ENCODE measurements at regions not wholly inside any gene's neighbourhood (a gene's known extent, or its start where the extent isn't known, plus 50 kb on each side); places are given as distances from the start of the nearest gene placed in this dataset.

- Mint-ChIP-seq H3K9me3 (no peaks in the 10 kb centered on the region), H3K27me3 (ENCODE audit: low read depth) (no peaks in the 10 kb centered on the region), H3K4me3 (no peak overlapping the region), H3K27ac (no peak overlapping the region), H3K36me3 (ENCODE audit: low read depth) (no peaks in the 10 kb centered on the region), H3K4me1 (ENCODE audit: low read depth) (no peaks in the 10 kb centered on the region)
Measured at GRCh38 chr1:82317671-82318070, 516.9 kb downstream of the ADGRL2 start.

GRCh38 chr1:82299656-82300055 is 498.9 kb downstream of the ADGRL2 start:
- Mint-ChIP-seq H3K36me3 (ENCODE audit: low read depth) (no peaks in the 10 kb centered on the region), H3K9me3 (no peaks in the 10 kb centered on the region), H3K27me3 (ENCODE audit: low read depth) (no peaks in the 10 kb centered on the region), H3K4me1 (ENCODE audit: low read depth) (no peaks in the 10 kb centered on the region), H3K27ac (no peak overlapping the region), H3K4me3 (no peak overlapping the region)

GRCh38 chr1:82299056-82299455 is 498.3 kb downstream of the ADGRL2 start:
- Mint-ChIP-seq H3K4me3 (no peak overlapping the region), H3K36me3 (ENCODE audit: low read depth) (no peaks in the 10 kb centered on the region), H3K9me3 (no peaks in the 10 kb centered on the region), H3K4me1 (ENCODE audit: low read depth) (no peaks in the 10 kb centered on the region), H3K27me3 (ENCODE audit: low read depth) (no peaks in the 10 kb centered on the region), H3K27ac (no peak overlapping the region)

GRCh38 chr1:82297139-82297896 is 496.6 kb downstream of the ADGRL2 start:
- Mint-ChIP-seq H3K27me3 (ENCODE audit: low read depth) (no peaks in the 10 kb centered on the region), H3K9me3 (no peaks in the 10 kb centered on the region), H3K4me3 (no peak overlapping the region), H3K4me1 (ENCODE audit: low read depth) (no peaks in the 10 kb centered on the region), H3K36me3 (ENCODE audit: low read depth) (no peaks in the 10 kb centered on the region), H3K27ac (no peak overlapping the region)

GRCh38 chr1:82287556-82287955 is 486.8 kb downstream of the ADGRL2 start:
- no peak overlapping the region for H3K27ac Mint-ChIP-seq
- H3K9me3 Mint-ChIP-seq: no peaks in the 10 kb centered on the region
- no peak overlapping the region for H3K4me3 Mint-ChIP-seq
- H3K36me3 Mint-ChIP-seq (ENCODE audit: low read depth): no peaks in the 10 kb centered on the region
- H3K4me1 Mint-ChIP-seq (ENCODE audit: low read depth): no peaks in the 10 kb centered on the region
- H3K27me3 Mint-ChIP-seq (ENCODE audit: low read depth): no peaks in the 10 kb centered on the region

- H3K27ac Mint-ChIP-seq: no peak overlapping the region
- H3K9me3 Mint-ChIP-seq: no peaks in the 10 kb centered on the region
- no peaks in the 10 kb centered on the region for H3K27me3 Mint-ChIP-seq (ENCODE audit: low read depth)
- H3K36me3 Mint-ChIP-seq (ENCODE audit: low read depth): no peaks in the 10 kb centered on the region
- no peak overlapping the region for H3K4me3 Mint-ChIP-seq
- H3K4me1 Mint-ChIP-seq (ENCODE audit: low read depth): no peaks in the 10 kb centered on the region
Measured at GRCh38 chr1:82284213-82284612, 483.5 kb downstream of the ADGRL2 start.

GRCh38 chr1:82279241-82279640 is 478.5 kb downstream of the ADGRL2 start:
- no peaks in the 10 kb centered on the region for H3K27me3 Mint-ChIP-seq (ENCODE audit: low read depth)
- H3K36me3 Mint-ChIP-seq (ENCODE audit: low read depth): no peaks in the 10 kb centered on the region
- H3K27ac Mint-ChIP-seq: no peak overlapping the region
- no peaks in the 10 kb centered on the region for H3K9me3 Mint-ChIP-seq
- no peak overlapping the region for H3K4me3 Mint-ChIP-seq
- H3K4me1 Mint-ChIP-seq (ENCODE audit: low read depth): no peaks in the 10 kb centered on the region

- Mint-ChIP-seq H3K4me3 (no peak overlapping the region), H3K9me3 (no peaks in the 10 kb centered on the region), H3K27ac (no peak overlapping the region), H3K4me1 (ENCODE audit: low read depth) (no peaks in the 10 kb centered on the region), H3K36me3 (ENCODE audit: low read depth) (no peaks in the 10 kb centered on the region), H3K27me3 (ENCODE audit: low read depth) (no peaks in the 10 kb centered on the region)
Measured at GRCh38 chr1:82273816-82274215, 473.1 kb downstream of the ADGRL2 start.

GRCh38 chr1:82269431-82269830 is 468.7 kb downstream of the ADGRL2 start:
- Mint-ChIP-seq H3K9me3 (no peaks in the 10 kb centered on the region), H3K27me3 (ENCODE audit: low read depth) (no peaks in the 10 kb centered on the region), H3K4me3 (no peak overlapping the region), H3K4me1 (ENCODE audit: low read depth) (no peaks in the 10 kb centered on the region), H3K36me3 (ENCODE audit: low read depth) (no peaks in the 10 kb centered on the region), H3K27ac (no peak overlapping the region)

- no peaks in the 10 kb centered on the region for H3K27me3 Mint-ChIP-seq (ENCODE audit: low read depth)
- H3K36me3 Mint-ChIP-seq (ENCODE audit: low read depth): no peaks in the 10 kb centered on the region
- no peak overlapping the region for H3K4me3 Mint-ChIP-seq
- H3K4me1 Mint-ChIP-seq (ENCODE audit: low read depth): no peaks in the 10 kb centered on the region
- H3K27ac Mint-ChIP-seq: no peak overlapping the region
- H3K9me3 Mint-ChIP-seq: no peaks in the 10 kb centered on the region
Measured at GRCh38 chr1:82268826-82269225, 468.1 kb downstream of the ADGRL2 start.

- Mint-ChIP-seq H3K9me3 (no peaks in the 10 kb centered on the region), H3K4me3 (no peak overlapping the region), H3K27me3 (ENCODE audit: low read depth) (no peaks in the 10 kb centered on the region), H3K36me3 (ENCODE audit: low read depth) (no peaks in the 10 kb centered on the region), H3K4me1 (ENCODE audit: low read depth) (no peaks in the 10 kb centered on the region), H3K27ac (no peak overlapping the region)
Measured at GRCh38 chr1:82266351-82266750, 465.6 kb downstream of the ADGRL2 start.

GRCh38 chr1:82265436-82265835 is 464.7 kb downstream of the ADGRL2 start:
- H3K27me3 Mint-ChIP-seq (ENCODE audit: low read depth): no peaks in the 10 kb centered on the region
- no peaks in the 10 kb centered on the region for H3K36me3 Mint-ChIP-seq (ENCODE audit: low read depth)
- no peak overlapping the region for H3K27ac Mint-ChIP-seq
- no peaks in the 10 kb centered on the region for H3K9me3 Mint-ChIP-seq
- H3K4me3 Mint-ChIP-seq: no peak overlapping the region
- no peaks in the 10 kb centered on the region for H3K4me1 Mint-ChIP-seq (ENCODE audit: low read depth)

GRCh38 chr1:82264802-82265201 is 464.1 kb downstream of the ADGRL2 start:
- Mint-ChIP-seq H3K36me3 (ENCODE audit: low read depth) (no peaks in the 10 kb centered on the region), H3K9me3 (no peaks in the 10 kb centered on the region), H3K4me1 (ENCODE audit: low read depth) (no peaks in the 10 kb centered on the region)

GRCh38 chr1:82263396-82263795 is 462.7 kb downstream of the ADGRL2 start:
- Mint-ChIP-seq H3K4me1 (ENCODE audit: low read depth) (no peaks in the 10 kb centered on the region), H3K4me3 (no peak overlapping the region), H3K27me3 (ENCODE audit: low read depth) (no peaks in the 10 kb centered on the region), H3K27ac (no peak overlapping the region), H3K36me3 (ENCODE audit: low read depth) (no peaks in the 10 kb centered on the region), H3K9me3 (no peaks in the 10 kb centered on the region)

More at GRCh38 chr1:82264802-82265201, 464.1 kb downstream of the ADGRL2 start:
- H3K4me3 Mint-ChIP-seq: no peak overlapping the region
- H3K27me3 Mint-ChIP-seq (ENCODE audit: low read depth): no peaks in the 10 kb centered on the region
- no peak overlapping the region for H3K27ac Mint-ChIP-seq

GRCh38 chr1:82260666-82261065 is 459.9 kb downstream of the ADGRL2 start:
- Mint-ChIP-seq H3K36me3 (ENCODE audit: low read depth) (no peaks in the 10 kb centered on the region), H3K4me3 (no peak overlapping the region), H3K27ac (no peak overlapping the region), H3K4me1 (ENCODE audit: low read depth) (no peaks in the 10 kb centered on the region), H3K9me3 (no peaks in the 10 kb centered on the region), H3K27me3 (ENCODE audit: low read depth) (no peaks in the 10 kb centered on the region)

- Mint-ChIP-seq H3K27me3 (ENCODE audit: low read depth) (no peaks in the 10 kb centered on the region), H3K4me3 (no peak overlapping the region), H3K4me1 (ENCODE audit: low read depth) (no peaks in the 10 kb centered on the region), H3K9me3 (no peaks in the 10 kb centered on the region), H3K27ac (no peak overlapping the region), H3K36me3 (ENCODE audit: low read depth) (no peaks in the 10 kb centered on the region)
Measured at GRCh38 chr1:82260051-82260450, 459.3 kb downstream of the ADGRL2 start.

All from T-helper 1 cell treated with Interleukin-12 subunit alpha and Interleukin-12 subunit beta and Interleukin-4 antibody, amounts not matched to agents 30 μg/mL and 1 μg/mL, for 36 hours (primary cell).